Esophagus squamous epithelium (tissue), 5 donors: ENCODE measurements at regions not wholly inside any gene's neighbourhood (a gene's known extent, or its start where the extent isn't known, plus 50 kb on each side); places are given as distances from the start of the nearest gene placed in this dataset.

Experiments used
- DNase-seq: peaks from one replicate; lab custom pipeline; 2025; lab: John Stamatoyannopoulos, UW
- H3K27ac ChIP-seq, 4 donors: fragments of 200-600 bp; sonication (generic); one replicate each; pipeline ENCODE4 v1.5.1; 2016 to 2019; ENCODE audit warnings: mild to moderate bottlenecking in 1 of 4
- H3K27me3 ChIP-seq, 4 donors: fragments of 200-600 bp; sonication (generic); 1 replicate in 3 of 4; 2 replicates in 1 of 4; pipeline versions ENCODE4 v1.5.1 to v1.6.0; 2017 to 2021; ENCODE audit warnings: antibody characterized with exemption in 1 of 4
- H3K36me3 ChIP-seq, 3 donors: fragments of 200-600 bp; sonication (generic); one replicate each; pipeline ENCODE4 v1.5.1; 2016 to 2019
- H3K4me1 ChIP-seq, 3 donors: fragments of 200-600 bp; sonication (generic); one replicate each; pipeline ENCODE4 v1.5.1; 2017 to 2019
- H3K4me3 ChIP-seq, 4 donors: fragments of 200-600 bp; sonication (generic); 1 replicate in 3 of 4; 2 replicates in 1 of 4; pipeline ENCODE4 v1.5.1; 2016 to 2019; ENCODE audit warnings: mild to moderate bottlenecking in 2 of 4, moderate library complexity in 1 of 4
- H3K9me3 ChIP-seq, 3 donors: fragments of 200-600 bp; sonication (generic); one replicate each; pipeline ENCODE4 v1.5.1; 2016 to 2019
- CTCF ChIP-seq, 6 experiments: fragments of 450-650 bp in 4 of 6; fragments of 200-600 bp in 2 of 6; sonication (generic) in 2 of 6; IDR thresholded peaks; one replicate each; pipeline ENCODE4 v1.5.1; 2016 to 2019; ENCODE audit warnings: antibody characterized with exemption in 6 of 6, mild to moderate bottlenecking in 4 of 6, moderate library complexity in 4 of 6
- POLR2A ChIP-seq, 4 donors: fragments of 450-650 bp; IDR thresholded peaks; one replicate each; pipeline ENCODE4 v1.6.1; 2017; ENCODE audit warnings: antibody characterized with exemption in 4 of 4, mild to moderate bottlenecking in 4 of 4, moderate library complexity in 3 of 4
- WGBS, 2 donors: methylation state at CpG; one replicate each; pipeline ENCODE4 v1.1.5; 2018; 5-methylcytosine and 5-hydroxymethylcytosine counted together
- intact Hi-C: fragments of 100-400 bp; cut with DNase I; formaldehyde crosslinking; loops from one replicate; pipeline ENCODE4 v1.15.0; 2022
- donor health status: DM: yes; HTN: yes; CAD: no.

GRCh38 chr6:156634951-156635371 lies 142.2 kb upstream of the ARID1B start:
- intact Hi-C loops: no loop called here
- Histone ChIP-seq H3K27ac (no peak overlapping the region), H3K27me3 (no peaks in the 10 kb centered on the region), H3K4me3 (peak overlapping the region in 2 of 4 donors; percentile 23 to 55), H3K4me1 (peaks cover 0 to 13% (median 0%) of the 10 kb centered on the region in 3 donors), H3K36me3 (no peaks in the 10 kb centered on the region), H3K9me3 (no peaks in the 10 kb centered on the region)
- no peak for DNase-seq
- whole genome bisulfite sequencing, 2 donors: 49 to 70% methylated on average over 9 of the region's 9 CpGs
- TF ChIP-seq CTCF (IDR thresholded peaks at IDR 0.05) (no peak), POLR2A (IDR thresholded peaks at IDR 0.05) (no peak)

GRCh38 chr6:156634048-156634447 lies 143.1 kb upstream of the ARID1B start:
- Histone ChIP-seq H3K27ac (no peak overlapping the region), H3K4me1 (peaks cover 0 to 13% (median 0%) of the 10 kb centered on the region in 3 donors), H3K9me3 (no peaks in the 10 kb centered on the region), H3K27me3 (no peaks in the 10 kb centered on the region), H3K4me3 (no peak overlapping the region), H3K36me3 (no peaks in the 10 kb centered on the region)
- TF ChIP-seq CTCF (IDR thresholded peaks at IDR 0.05) (no peak), POLR2A (IDR thresholded peaks at IDR 0.05) (no peak)
- no peak for DNase-seq
- intact Hi-C loops: no loop called here
- 85 to 92% methylated on average over 3 of the region's 4 CpGs for WGBS, 2 donors

- Histone ChIP-seq H3K27ac (no peak overlapping the region), H3K4me3 (no peak overlapping the region), H3K9me3 (no peaks in the 10 kb centered on the region), H3K4me1 (peaks cover 0 to 13% (median 0%) of the 10 kb centered on the region in 3 donors), H3K36me3 (no peaks in the 10 kb centered on the region), H3K27me3 (no peaks in the 10 kb centered on the region)
- WGBS, 2 donors: 84 to 92% methylated on average over 3 to 11 of the region's 11 CpGs
- intact Hi-C loops: no loop called here
- no peak for DNase-seq
- TF ChIP-seq CTCF (IDR thresholded peaks at IDR 0.05) (no peak), POLR2A (IDR thresholded peaks at IDR 0.05) (no peak)
Measured at GRCh38 chr6:156633291-156633690, 143.9 kb upstream of the ARID1B start.

- TF ChIP-seq POLR2A (IDR thresholded peaks at IDR 0.05) (no peak), CTCF (IDR thresholded peaks at IDR 0.05) (no peak)
- WGBS, 2 donors: 92 to 93% methylated on average over 15 to 28 of the region's 36 CpGs
- Histone ChIP-seq H3K27me3 (no peaks in the 10 kb centered on the region), H3K4me1 (peaks cover 0 to 13% (median 0%) of the 10 kb centered on the region in 3 donors), H3K4me3 (no peak overlapping the region), H3K36me3 (no peaks in the 10 kb centered on the region), H3K27ac (no peak overlapping the region), H3K9me3 (no peaks in the 10 kb centered on the region)
- intact Hi-C loops: no loop called here
- no peak for DNase-seq
Measured at GRCh38 chr6:156630613-156631302, 146.4 kb upstream of the ARID1B start.

- 84 to 86% methylated on average over 3 of the region's 3 CpGs for WGBS, 2 donors
- TF ChIP-seq POLR2A (IDR thresholded peaks at IDR 0.05): no peak
- TF ChIP-seq CTCF (IDR thresholded peaks at IDR 0.05): no peak
- intact Hi-C loops: no loop called here
- H3K4me1 ChIP-seq: no peaks in the 10 kb centered on the region
- no peak for DNase-seq
- H3K4me3 ChIP-seq: no peak overlapping the region
- no peaks in the 10 kb centered on the region for H3K36me3 ChIP-seq
- no peaks in the 10 kb centered on the region for H3K27me3 ChIP-seq
- no peaks in the 10 kb centered on the region for H3K9me3 ChIP-seq
- H3K27ac ChIP-seq: no peak overlapping the region
Measured at GRCh38 chr6:156628805-156629204, 148.4 kb upstream of the ARID1B start.
